Occipital lobe (tissue), 1 donor: ENCODE measurements at regions not wholly inside any gene's neighbourhood (a gene's known extent, or its start where the extent isn't known, plus 50 kb on each side); places are given as distances from the start of the nearest gene placed in this dataset.
"Not testable (repeated sequence)": the region's sequence is repeated elsewhere in the genome, so short reads cannot be mapped to it uniquely, and the experiment has no call there.

Experiments
- DNase-seq: peaks from one replicate; lab custom pipeline; 2025; lab: John Stamatoyannopoulos, UW

DNA sequence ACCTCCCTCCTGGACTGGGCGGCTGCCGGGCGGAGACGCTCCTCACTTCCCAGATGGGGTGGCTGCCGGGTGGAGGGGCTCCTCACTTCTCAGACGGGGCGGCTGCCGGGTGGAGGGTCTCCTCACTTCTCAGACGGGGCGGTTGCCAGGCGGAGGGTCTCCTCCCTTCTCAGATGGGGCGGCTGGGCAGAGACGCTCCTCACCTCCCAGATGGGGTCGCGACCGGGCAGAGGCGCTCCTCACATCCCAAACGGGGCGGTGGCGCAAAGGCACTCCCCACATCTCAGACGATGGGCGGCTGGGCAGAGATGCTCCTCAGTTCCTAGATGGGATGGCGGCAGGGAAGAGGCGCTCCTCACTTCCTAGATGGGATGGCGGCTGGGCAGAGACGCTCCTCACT, 305.5 kb downstream of the SLITRK5 start:
- not testable (repeated sequence) for DNase-seq

DNA sequence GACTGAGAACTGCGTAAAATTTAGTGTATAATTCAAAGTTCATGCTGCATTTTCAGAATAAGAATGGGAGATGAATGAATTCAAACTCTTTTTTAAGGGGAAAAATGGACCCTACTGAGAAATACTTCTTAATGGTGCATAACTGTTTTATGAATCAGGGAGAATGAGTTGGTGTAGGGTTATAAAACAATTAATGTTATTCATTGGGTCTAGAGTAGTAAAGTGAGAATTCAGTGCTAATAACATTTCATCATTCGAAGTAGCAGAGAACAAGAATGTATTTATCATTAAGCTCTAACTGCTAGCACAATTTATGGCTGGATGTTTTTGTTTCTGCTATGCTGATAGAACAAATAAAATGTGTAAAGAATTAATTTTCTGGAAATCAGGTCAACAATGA, 310.2 kb downstream of the SLITRK5 start:
- no peak for DNase-seq

DNA sequence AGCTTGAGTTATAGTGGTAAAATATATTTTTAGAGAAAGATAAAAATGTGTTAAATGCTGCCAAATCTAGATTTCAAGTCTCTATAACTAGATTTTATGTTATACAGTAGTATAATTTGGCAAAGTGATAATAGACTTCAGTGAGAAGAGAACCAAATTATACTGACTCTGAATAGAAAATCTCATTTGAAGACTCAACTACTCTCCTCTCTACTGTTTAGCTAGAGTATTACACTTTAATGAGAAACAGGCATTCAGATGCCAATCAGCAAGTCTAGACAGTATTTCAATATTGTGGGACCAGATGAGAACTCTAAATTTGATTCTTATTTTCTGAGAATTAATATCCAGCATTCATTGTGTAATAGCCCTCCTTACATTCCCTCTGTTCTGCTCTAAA, 311.2 kb downstream of the SLITRK5 start:
- DNase-seq: no peak

DNA sequence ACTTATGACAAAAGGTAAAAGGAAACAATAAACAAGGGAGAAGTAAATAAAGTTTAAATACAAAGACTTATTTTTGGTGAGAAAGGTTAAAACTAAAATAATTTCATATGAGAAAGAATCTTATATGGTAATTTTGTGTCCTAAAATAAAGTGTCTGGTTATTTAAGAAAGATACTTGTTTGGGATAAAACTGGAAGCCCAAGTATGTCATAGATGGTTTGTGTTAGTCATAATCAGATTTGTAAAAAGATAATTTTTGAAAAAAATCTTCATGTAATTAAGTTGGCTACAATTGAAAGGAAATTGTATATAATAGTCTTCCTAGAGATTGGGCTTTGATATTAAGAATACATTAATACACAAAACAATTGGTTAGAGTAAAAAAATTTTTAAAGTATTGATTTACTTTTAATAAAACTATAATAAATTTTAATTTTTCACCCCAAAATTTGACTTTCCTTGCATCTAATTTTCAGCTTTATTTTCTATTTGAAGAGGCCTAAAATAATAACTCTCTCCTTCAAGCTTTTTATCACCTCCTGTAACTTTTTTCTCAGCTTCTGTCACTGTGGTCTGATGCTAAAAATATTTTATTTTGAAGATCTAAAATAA, 315.6 kb downstream of the SLITRK5 start:
- no peak for DNase-seq

DNA sequence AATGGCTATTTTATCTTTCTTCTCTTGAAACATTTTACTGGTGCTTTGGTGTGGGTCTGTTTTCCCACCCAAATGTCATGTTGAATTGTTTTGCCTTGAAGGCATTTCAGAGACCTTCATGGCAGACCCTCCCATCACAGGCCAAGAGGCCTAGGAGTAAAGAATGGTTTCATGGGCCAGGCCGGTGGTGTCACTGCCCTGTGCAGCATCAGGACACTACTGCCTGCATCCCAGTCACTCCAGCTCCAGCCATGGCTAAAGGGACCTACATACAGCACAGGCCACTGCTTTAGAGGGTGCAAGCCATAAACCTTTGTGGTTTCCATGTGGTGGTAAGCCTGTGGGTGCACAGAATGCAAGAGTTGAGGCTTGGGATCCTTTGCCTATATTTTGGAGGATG, 326.9 kb downstream of the SLITRK5 start:
- no peak for DNase-seq

DNA sequence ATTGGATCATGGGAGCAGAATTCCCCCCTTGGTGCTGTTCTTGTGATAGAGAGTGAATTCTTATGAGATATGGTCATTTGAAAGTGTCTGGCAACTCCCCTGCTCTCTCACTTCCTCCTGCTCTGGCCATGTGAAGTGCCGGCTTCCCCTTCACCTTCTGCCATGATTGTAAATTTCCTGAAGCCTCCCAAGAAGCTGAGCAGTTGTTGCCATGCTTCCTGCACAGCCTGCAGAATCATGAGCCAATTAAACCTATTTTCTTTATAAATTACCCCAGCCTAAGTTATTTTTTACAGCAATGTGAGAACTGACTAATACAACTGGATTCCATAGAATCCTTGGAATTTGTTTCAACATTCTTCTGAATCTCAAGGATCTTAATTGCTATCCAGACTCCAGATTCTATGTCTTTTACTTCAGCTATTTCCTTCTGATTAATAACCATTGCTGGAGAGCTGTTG, 328.1 kb downstream of the SLITRK5 start:
- DNase-seq: no peak

DNA sequence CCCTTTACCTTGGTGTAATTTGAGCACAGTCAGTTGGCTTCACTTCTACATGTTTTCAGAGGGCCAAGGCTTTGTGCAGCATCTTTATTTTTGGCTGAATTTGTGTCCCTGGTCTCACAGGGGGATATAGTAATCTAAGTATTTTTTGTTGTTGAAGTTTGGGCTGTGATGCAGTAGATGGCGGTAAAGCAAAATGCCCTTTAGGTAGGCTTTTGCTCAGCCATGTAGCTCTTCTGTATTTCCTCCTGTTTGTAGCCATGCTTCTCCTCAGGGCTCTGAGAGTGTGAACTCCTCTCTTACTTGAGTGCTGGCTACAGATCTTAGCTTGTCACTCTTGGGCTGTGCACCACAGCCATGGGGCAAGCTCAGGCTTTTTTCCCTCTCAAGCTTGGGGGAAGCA, 328.6 kb downstream of the SLITRK5 start:
- DNase-seq: no peak

DNA sequence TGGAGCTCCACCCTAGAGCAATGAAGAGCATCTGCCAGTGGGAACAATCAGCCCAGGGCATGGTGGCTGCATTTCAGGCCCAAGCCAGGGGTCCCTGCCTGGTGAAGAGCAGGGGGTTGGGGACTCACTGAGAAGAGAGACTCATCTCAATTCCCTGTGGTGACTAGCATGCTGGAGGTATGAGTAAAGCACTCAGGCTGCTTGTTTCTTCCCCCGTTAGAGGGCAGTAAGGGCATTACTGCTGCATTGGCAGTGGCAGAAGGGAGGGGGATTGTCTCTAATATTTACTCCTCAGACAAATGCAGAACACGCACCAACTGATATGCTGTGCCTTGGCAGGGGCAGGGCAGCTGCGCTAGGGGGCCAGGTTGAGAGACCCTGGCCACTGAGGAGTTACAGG, 329.1 kb downstream of the SLITRK5 start:
- no peak for DNase-seq

DNA sequence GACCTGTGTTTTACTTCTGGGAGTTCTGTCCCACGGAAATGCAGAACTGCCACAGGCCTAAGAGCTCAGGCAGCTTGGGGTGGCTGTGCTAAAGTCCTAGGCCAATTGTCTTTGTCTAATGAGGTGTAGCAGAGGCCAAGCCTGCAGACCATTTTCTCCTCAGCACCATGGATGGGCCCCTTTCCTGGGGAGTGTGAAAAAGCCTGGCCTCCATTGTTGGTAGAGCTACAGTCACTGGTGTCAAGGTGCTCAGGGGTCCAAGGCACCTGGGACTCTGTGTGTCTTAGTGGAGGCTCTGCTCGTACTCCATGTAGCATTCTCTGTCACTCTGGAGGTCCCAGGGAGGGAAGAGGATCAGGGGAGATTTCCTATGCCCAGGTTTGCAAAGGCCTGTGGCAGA, 329.6 kb downstream of the SLITRK5 start:
- no peak for DNase-seq

DNA sequence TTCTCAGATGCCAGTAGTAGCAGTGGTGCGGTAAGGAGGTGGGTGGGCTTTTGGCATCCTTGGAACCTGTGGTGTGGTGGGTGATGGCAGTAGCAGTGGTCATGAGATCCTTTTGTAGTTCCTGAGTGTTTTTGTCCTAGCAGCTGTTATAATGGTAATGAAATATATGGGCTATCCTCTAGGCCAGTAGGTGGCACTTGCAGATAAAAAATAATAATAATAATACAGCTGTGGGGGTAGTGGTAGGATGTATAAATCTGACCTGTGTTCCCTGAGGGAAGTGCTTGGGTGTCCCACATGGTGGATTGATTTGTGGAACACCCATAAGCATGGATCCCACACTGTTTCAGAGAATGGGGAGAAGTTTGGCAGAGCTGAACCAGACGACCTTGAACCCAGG, 334.0 kb downstream of the SLITRK5 start:
- no peak for DNase-seq

DNA sequence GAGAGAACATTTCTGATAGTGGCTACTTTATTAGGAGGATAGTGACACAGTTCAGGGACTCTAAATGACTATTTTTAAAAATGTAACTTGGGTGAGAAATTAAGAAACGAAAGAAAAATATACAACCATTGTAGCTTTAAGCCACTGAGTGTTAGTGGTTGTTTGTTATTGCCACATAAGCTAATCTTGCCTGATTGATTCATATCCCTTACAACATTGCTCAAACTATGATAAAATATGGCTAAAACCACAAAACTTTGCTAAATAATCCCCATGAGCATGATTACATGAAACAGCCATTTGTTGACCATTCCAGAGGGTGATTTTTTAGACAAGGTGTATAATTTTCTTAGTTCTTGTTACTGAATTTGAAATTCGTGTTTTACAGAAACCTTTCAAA, 343.4 kb downstream of the SLITRK5 start:
- DNase-seq: no peak

DNA sequence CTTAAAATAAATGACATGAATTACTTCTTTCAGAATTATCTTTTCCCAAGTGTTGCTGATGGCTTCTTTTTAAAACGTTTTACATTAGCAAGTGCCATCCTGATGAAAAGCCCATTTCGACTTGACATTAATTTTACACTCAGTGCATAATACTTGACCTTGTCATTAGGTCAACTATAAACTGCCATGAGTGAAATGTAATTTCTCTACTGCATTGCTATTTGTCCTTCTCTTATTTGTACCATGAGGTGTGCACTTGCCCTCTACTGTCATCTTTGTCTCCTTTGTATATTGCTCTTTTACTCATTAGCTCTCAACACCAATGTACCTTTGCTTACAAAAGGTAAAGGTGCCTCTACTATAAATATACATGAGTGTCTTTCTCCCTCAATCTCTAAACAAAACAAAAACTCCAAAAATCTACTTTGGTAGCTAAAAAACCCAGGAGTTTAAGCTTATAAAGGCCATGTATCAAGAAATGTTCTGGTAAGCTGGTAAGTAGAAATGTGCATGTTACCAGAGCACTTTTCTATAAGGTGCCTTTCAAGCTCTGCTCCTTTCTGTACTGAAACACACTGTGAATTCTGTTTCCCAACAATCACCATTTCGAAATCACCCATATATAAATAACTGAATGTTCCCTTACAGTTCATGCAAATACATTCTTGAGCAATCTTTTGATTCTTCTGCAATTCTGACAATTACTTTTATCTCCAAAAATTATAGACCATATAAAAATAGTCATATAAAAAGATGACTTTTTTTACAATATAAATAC, 351.4 kb downstream of the SLITRK5 start:
- no peak for DNase-seq

DNA sequence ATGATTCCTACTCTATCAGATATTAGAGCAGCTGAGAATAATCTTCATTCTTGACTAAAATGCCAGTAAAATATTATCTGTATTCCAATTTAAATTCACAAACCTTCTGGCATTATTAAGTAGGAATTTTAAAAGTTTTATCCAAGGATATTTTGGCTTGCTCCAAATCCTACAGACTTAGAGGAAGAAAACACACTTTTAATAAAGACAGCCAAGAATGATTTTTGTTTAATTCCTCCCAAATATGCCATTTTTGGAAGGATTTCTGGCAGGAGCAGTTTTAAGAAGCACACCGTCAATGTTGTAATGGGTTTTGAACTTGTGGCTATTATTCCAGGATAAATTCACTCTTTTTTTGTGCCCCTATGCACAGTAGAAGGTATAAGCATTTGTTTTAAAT, 355.1 kb downstream of the SLITRK5 start:
- DNase-seq: no peak

DNA sequence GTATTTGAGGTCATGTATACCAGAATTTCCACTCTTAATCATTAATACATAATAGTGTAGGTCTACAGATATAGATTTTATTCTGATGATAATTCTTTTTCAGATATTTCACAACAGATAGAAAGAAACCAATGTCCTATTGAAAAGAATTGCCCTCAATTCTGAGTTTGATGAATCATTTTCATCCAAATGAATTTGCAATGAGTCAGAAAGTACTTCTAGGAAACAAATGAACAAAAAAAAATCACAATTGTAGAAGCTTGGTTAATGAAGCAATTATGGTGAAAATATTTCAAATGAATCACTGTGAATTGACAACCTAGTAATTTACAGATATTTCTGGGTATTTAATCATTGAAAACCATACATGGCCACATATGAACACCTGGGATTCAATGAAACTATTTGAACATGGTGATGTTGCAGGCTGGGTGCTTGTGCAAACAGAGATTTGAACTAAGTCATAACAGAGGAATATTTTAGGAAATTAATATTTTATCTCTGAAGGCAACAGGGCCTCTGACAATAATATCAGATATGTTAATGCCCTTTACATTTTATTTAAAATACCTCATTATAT, 360.9 kb downstream of the SLITRK5 start:
- DNase-seq: no peak

DNA sequence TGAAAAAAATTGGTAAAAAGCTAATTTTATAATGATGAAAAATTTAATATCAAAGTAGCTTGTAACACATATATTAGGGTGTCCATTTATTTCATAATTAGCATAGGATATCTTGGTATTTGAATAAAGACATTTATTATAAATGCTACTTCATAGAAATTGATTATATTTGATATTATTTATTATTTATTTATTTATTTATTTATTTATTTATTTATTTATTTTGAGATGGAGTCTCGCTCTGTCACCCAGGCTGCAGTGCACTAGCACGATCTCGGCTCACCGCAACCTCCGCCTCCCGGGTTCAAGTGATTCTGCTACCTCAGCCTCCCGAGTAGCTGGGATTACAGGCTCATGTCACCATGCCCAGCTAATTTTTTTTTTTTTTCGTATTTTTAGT, 365.0 kb downstream of the SLITRK5 start:
- DNase-seq: not testable (repeated sequence)

DNA sequence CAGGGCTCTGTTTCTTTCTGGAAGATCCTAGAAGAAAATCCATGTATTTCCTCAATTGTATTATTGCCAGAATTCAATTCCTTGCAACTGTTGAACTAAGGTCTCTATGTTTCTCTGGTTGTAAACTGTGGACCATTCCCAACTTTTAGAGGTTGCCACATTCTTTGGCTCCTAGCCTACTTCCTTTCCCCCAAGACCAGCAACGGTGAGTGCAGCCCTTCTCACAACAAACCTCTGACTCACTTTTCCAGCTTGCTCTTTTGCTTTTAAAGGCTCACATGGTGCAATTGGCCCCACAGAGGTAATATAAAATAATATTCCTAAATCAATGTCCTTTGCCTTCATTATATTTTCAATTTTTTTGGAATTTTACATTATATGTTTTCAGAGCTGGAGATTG, 371.3 kb downstream of the SLITRK5 start:
- no peak for DNase-seq

DNA sequence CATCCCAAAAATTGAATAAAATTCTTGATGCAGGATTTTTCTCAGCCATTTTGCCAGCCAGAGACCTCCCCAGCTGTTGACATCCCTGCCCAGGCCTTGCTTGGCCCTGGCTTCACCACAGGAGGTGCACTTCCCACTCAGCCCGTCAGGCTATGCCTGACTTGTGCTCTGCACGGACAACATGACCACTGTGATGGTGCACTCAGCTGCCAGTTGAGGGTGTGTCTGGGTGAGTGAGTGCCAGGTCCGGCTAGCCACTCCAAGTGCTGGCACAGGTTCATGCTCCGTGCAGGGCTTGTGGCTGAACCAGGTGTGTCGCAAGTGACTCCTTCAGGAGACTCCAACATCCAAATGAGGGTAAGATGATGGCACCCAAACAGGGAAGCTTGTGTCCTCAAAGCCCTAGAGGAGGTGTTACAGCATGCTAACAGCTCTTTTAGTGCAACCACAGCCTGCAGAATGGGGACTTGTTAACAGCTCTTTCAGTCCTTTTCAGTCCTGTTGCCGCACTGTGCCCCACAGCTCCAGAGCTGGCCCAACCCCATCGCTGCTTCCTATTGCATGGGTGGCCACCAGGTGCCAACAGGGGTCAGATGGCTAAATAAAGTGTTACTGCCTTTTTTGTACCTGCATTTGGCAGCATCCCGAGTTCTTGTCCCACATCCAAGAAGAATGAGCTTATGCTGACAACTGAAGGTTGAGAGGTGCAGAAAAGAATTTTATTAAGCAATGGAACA, 380.7 kb downstream of the SLITRK5 start:
- DNase-seq: no peak

DNA sequence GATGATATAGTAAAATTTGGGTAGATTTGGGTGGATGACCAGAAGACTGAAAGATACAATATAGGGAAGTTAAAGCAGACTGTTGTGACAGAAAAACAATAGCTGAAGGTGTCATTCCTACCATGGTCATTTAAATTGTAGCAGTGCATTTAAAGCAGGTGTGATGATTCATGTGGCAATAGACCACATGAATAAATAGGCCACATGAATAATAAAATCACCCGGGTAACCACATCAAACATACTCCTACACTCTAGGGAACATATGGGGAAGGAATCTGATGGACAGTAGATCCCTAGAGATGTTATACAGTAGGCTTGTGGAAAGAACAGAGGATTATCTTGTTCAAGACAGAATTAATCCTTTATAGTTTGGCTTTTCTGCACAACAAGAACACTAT, 392.6 kb downstream of the SLITRK5 start:
- DNase-seq: no peak

DNA sequence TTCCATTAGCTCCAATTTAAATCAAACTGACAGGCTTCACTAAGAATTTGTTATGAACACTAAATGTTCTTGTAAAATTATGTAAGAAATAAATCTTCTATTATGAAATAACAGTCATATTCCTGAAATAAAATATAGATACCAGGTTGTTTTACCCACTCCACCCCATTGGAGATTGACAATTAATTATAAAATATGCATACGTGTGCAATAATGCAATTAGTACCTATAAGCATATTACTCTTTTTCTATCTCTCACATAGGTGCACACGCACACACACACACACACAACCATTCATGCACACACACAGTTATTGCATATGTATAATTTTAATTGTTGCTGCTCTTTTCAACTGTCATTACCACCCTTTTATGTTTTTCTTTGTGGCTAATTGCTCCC, 395.7 kb downstream of the SLITRK5 start:
- no peak for DNase-seq

DNA sequence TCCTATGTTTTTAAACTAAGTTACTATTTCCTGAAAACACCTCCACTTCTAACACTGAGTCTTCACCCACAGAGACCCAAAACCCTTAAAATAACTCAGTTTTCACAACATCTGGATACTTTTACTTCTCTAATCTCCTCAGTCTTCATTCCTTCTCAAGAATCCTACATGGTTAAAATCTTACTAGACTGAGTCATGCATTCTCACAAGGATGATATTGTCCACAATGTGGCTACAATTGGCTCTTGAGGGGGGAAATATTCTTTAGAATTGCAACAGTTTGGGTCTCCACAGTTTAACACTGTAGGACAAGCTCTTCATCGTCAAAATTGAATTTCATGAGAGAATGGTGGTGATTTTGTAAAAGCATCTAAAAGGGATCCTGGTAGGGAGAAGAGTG, 397.1 kb downstream of the SLITRK5 start:
- DNase-seq: no peak

DNA sequence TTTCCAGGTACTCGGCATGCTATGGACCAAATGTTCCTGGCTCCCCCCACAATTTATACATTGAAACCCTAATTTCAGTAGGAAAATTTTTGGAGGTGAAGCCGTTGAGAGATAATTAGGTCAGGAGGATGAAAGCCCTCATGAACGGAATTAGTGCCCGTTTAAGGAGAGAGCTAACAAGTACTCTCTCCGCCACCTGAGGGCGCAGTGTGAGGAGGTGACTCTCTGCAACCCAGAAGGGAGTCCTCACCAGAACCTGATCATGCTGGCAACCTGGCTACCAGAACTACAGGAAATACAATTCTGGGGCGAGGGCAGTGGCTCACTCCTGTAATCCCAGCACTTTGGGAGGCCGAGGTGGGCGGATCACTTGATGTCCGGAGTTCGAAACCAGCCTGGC, 397.8 kb downstream of the SLITRK5 start:
- no peak for DNase-seq

DNA sequence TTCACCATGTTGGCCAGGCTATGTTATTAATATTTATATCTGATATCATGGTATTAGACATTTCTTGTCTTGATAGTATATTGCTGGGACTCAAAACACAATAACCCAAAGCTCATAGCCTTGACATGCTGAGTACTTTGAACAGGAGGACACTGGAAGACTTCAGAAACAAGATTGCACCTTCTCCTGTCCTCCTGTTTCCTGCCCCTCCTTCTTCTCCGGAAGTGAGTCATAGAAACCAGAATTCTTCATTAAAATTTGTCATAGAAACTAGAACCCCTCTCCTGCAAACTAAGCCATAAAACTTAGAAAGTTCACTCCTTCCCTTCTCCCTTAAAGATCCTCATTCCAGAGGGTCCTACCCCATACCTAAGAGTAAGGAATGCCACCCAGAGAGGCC, 400.2 kb downstream of the SLITRK5 start:
- DNase-seq: no peak
